GM19467 (cell line): ENCODE measurements at regions not wholly inside any gene's neighbourhood (a gene's known extent, or its start where the extent isn't known, plus 50 kb on each side); places are given as distances from the start of the nearest gene placed in this dataset.

Experiments used
- ATAC-seq: cut with Tn5 transposase; IDR thresholded peaks from one replicate; pipeline ENCODE4 v1.9.1; 2021; ENCODE audit warnings: mild to moderate bottlenecking, moderate library complexity; ENCODE audit not compliant: unreplicated experiment

GRCh38 chr20:20765696-20766365 lies 53.4 kb upstream of the RALGAPA2 start:
- no peak for ATAC-seq

GRCh38 chr20:20763650-20764049 lies 51.2 kb upstream of the RALGAPA2 start:
- no peak for ATAC-seq
